Keratinocyte (primary cell): ENCODE measurements at regions not wholly inside any gene's neighbourhood (a gene's known extent, or its start where the extent isn't known, plus 50 kb on each side); places are given as distances from the start of the nearest gene placed in this dataset.

Source experiments
- CTCF ChIP-seq, 3 experiments: IDR thresholded peaks in 1 of 3; conservative IDR thresholded peaks in 1 of 3; optimal IDR thresholded peaks in 1 of 3; 2 replicates in 2 of 3; 3 replicates in 1 of 3; pipeline versions ENCODE3 to v1.5.1; 2011; ENCODE audit warnings: low read length in 3 of 3, mild to moderate bottlenecking in 3 of 3, moderate library complexity in 2 of 3, control low read depth in 1 of 3, inconsistent platforms in 1 of 3; ENCODE audit not compliant: insufficient read depth in 2 of 3; ENCODE audit errors: extremely low read depth in 1 of 3
- EZH2 ChIP-seq: IDR thresholded peaks from one replicate; pipeline ENCODE4 v1.6.1; 2012; ENCODE audit warnings: inconsistent platforms, mild to moderate bottlenecking, low read length, moderate library complexity

GRCh38 chr5:60403343-60404006, 296.5 kb downstream of the DEPDC1B start:
- TF ChIP-seq CTCF (optimal IDR thresholded peaks at IDR 0.05 in 1 of 3, IDR thresholded peaks at IDR 0.05 in 1 of 3, conservative IDR thresholded peaks at IDR 0.05 in 1 of 3; ENCODE audit: extremely low read depth in 1 of 3, insufficient read depth in 2 of 3, low read length in 3 of 3) (no peak), EZH2 (no peak)
